Activated CD8-positive, alpha-beta memory T cell treated with anti-CD3 and anti-CD28 coated beads for 1 hour (primary cell): ENCODE measurements at regions not wholly inside any gene's neighbourhood (a gene's known extent, or its start where the extent isn't known, plus 50 kb on each side); places are given as distances from the start of the nearest gene placed in this dataset.

Experiments used
- DNase-seq, 2 donors: peaks; one replicate each; pipeline ENCODE4 v3.0.0-alpha.2; 2020; ENCODE audit warnings: low read depth in 1 of 2; ENCODE audit errors: extremely low read depth in 1 of 2

GRCh38 chr7:28231176-28231575, 50.6 kb upstream of the JAZF1 start:
- no peak for DNase-seq

GRCh38 chr7:28236560-28236959, 56.0 kb upstream of the JAZF1 start:
- DNase-seq: no peak

DNA sequence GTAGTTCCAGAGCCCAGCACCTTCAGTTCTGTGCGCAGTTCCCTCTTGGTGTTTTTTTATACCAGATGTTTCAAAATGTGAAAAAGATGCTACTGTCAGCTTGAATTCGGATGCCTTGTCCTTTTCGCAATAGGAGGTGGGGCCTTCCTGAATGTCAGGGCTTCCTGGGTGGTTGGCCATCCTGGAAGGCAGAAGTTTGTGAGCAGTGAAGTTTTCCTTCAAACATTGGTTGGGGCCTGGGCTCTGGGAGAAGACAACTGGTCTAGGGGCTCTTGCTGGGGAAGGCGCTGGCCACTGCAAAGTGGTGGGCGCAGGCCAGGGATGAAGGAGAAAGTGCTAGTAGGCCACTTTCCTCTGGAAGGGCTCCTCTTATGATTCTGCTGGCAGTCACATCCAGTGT, 56.8 kb upstream of the JAZF1 start:
- DNase-seq: no peak

- DNase-seq: no peak
These were observed 59.2 kb upstream of the JAZF1 start for GRCh38 chr7:28239823-28240204.

DNA sequence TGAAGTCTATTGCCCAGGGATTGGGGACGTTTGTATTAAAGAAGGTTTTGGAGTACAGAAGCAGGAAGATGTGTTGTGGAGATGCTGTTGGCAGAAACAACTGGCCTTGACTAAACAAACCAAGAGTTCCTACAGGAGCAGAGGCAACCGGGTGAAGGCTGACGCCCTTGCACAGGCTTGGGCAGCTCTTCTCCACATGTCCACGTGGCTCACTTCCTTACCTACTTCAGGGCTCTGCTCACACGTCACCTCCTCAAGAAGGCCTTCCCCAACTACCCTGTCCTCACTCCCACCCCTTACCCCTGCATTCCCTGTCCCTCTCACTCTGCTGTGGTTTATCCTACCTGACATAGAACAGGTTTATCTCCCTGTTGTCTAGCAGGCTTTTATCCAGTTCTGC, 59.9 kb upstream of the JAZF1 start:
- no peak for DNase-seq

DNA sequence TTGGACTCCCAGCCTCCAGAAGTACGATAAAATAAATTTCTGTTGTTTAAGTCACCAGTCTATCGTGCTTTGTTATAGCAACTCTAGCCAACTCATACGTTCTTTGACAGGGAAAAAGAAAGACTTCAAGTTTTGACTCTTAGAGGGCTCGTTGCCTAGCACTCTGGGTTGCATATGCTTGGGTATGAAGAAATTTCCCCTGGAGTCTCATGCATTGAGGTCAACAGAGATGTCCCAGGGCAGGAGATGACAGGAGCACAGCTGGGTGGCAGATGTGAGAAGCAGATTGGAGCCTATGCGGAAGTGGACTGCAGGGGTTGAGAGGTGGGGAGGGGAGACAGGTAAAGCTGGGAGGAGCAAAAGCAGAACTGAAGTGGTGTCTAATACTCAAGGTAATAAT, 63.3 kb upstream of the JAZF1 start:
- no peak for DNase-seq

- no peak for DNase-seq
These were observed 64.7 kb upstream of the JAZF1 start for GRCh38 chr7:28245123-28245878.

DNA sequence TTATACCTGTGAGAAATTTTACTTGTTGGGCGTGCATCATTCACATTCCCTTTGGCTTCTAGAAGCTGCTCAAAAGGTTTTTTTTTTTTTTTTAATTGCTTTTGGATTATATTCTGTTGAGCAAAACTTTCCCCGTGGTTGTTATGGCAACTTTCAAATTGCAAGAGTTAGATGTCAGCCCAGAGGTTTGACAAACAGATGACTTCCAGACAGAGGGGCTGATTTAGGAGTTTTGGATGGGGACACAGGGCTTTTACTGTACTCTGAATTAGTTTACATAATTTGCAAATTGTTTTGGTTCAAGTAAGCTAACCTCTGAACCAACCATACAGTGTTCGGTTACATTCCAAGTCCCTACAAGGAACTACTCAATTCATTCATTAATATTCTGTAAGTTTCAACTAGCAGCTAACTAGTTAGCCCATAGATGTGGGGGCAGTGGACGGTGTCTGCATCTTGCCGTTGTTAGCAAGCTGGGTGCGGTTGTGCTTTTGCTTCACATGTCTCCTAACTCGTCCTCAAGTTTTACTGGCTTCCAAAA, 66.4 kb upstream of the JAZF1 start:
- no peak for DNase-seq

DNA sequence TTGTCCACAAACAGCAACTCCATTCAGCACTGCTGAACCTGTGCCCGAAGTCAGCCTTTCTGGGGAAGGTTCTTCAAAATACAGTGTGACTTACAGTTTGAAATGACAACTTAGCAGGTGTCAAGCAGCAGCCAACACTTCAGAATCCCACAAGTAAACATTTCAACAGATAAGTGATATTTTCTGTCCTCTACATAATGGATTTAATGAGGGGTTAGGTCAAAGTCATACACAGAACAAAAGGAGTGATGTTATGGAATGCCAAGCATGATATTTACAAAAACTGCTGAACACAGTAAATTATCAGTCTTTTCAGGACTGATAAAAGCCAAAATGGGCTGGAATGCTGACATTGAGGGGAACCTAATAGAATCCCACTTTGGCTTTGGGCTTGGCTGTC, 77.6 kb upstream of the JAZF1 start:
- no peak for DNase-seq

DNA sequence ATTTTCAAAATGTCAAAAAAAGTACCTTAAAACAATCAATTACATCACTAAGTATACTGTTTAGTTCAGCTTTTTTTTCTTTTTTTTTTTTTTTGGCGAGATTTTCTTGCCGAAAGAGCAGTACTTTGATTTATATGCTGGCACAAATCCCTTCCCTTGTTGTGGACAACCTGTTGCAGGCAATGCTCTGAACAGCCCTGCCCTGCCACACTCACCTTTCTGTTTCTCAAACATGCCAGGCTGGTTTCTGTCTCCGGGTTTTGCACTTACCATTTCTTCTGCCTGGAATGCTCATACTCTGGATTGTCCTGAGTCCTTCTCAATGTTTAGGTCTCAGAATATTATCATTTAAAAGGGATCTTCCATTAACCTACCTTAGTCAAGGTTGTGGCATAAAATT, 80.4 kb upstream of the JAZF1 start:
- DNase-seq: no peak

DNA sequence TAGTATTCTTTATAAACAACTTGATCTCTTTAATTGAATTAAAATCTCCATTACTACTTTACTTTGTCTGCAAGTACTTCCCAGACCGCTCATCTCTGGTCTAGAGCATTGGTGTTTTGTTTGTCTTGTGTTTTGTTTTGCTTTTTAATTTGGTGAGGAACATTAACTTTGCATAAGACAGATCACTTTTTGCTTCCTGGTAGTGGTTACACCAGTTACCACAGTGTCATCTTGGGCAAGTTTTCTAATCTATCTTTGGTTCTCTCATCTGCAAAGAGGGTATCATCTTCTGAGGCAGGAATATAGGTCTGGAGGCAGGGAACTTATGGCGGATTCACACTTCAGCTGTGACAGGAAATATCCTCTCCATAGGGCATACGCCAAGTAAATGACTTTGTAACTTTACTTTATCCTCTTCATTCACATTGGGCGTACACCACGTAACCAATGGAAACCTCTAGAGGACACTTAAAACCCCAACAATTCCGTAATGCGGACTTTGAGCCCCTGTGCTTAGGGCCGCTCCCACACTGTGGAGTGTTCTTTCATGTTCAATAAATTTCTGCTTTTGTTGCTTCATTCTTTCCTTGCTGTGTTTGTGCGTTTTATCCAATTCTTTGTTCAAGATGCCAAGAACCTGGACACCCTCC, 83.2 kb upstream of the JAZF1 start:
- DNase-seq: no peak

GRCh38 chr7:28266402-28266801, 85.8 kb upstream of the JAZF1 start:
- DNase-seq: no peak

- DNase-seq: no peak
These were observed 86.4 kb upstream of the JAZF1 start for GRCh38 chr7:28267012-28267411.

- no peak for DNase-seq
These were observed 89.2 kb upstream of the JAZF1 start for GRCh38 chr7:28269700-28270361.

DNA sequence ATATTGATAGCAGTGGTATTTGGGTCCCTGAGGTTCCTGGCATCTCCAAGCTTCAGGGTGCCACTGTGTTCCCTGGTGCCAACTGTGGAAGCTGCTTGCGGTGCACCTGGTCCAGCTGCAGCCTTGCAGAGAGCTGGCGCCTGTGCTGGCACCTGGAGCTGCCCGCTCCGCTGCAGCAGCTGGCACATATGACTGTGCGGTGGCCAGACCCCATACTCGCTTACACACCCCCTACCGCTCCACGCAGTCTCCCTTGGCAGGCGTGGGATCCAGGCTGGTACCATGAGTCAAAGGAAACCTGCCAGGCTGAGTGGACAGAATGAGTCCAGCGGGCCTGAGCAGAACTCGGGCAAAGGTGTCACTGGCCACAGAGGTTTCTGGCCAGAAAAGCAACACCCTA, 89.9 kb upstream of the JAZF1 start:
- DNase-seq: no peak

DNA sequence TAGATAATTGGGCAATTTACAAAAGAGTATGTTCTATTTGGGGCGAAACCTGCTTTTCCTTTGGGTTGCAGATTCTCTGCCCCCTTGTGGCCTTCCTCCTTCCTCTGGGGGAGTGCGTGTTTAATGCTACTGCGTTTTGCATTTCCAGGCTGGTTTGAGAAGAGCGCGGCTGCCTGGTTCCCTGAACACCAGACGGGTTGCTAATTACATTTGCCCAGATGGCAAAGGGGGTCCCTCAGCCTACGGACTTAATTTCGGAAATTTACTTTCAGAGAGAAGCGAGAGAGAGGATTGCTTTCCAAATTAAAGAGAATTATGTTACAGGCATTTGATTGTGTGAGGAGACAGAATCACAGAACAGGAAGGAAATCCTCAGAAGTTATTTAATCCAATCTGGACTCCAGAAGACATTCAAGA, 91.9 kb upstream of the JAZF1 start:
- DNase-seq: no peak

DNA sequence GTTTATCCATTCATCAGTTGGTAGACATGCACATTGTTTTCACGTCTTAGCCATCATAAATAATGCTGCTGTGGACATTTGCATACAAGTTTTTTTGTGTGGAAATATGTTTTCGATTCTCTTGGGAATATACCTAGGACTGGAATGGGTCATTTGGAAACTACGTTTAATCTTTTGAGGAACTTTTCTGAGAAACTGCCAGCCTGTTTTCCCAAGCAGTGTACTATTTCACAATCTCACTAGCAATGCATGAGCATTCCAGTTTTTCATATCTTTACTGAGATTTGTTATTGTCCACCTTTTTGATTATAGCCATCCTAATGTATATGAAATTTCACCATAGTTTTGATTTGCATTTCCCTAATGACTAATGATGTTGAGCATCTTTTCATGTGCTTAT, 95.7 kb upstream of the JAZF1 start:
- DNase-seq: no peak

- no peak for DNase-seq
These were observed 96.8 kb upstream of the JAZF1 start for GRCh38 chr7:28277364-28277763.

DNA sequence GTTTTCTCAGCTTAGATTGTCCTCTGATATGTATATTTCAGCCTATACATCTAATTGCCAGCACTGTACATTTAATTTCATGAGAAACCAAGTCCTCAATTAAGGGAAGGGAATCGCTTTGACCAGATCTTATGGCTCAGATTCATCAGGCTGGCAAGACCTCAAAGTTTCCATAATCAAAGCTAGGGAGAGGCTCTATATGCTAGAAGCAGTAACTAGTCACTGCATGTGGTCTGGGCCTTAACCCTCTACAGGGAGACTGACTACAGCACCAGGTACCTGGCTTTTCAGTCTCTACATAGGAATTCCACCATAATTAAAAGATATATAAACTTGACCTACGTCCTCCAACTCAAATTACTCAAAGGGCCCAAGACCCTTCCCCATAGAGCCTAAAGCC, 97.4 kb upstream of the JAZF1 start:
- no peak for DNase-seq

DNA sequence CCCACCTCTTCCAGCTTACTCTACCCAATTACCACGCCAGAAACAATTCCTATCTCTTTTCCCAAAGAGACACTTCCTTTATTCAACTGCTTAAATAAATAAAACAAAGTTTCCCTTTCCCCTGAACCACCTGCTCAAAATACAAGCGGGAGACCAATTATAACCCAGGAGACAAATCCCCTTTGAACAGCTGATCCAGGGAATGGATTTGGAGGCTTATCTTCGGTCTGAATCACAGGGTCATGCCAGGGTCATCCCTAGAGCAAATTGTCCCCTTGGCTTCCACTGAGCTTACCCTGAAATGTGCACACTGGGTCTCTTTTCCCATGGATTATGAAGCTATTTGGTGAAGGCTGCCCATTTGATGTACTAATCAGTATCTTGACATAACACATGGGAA, 99.9 kb upstream of the JAZF1 start:
- DNase-seq: no peak

DNA sequence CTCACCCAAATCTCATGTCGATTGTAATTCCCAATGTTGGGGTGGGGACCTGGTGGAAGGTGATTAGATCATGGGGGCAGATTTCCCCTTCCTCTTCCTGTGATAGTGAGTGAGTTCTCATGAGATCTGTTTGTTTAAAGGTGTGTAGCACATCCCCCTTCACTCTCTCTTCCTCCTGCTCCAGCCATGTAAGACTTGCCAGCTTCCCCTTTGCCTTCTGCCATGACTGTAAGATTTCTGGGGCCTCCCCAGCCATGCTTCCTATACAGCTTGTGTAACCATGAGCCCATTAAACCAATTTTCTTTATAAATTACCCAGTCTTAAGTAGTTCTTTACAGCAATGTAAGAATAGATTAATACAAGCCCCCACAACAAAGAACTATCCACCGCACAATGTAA, 109.9 kb upstream of the JAZF1 start:
- DNase-seq: no peak

DNA sequence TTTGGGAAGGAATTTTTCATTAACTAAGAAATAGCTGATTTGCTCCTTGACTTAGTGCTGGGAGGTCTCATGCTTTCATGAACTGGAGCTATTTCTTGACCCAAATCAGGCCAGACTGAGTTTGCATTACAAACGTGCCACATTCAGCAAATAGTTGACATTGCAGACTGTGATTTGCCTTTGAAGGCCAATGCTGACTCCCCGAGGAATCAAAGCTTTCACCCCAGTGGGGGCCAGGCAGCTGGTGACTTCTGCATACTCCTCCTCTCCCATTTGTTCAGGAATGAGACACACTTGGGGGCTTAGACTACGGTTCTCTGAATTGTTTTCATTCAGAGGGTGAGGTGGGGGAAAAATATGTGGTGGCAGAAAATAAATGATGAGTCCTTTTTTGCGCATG, 111.0 kb upstream of the JAZF1 start:
- DNase-seq: no peak
